Activated CD4-positive, alpha-beta memory T cell treated with anti-CD3 and anti-CD28 coated beads for 36 hours (primary cell): ENCODE measurements at regions not wholly inside any gene's neighbourhood (a gene's known extent, or its start where the extent isn't known, plus 50 kb on each side); places are given as distances from the start of the nearest gene placed in this dataset.
"Not testable (repeated sequence)": the region's sequence is repeated elsewhere in the genome, so short reads cannot be mapped to it uniquely, and the experiment has no call there.

Source experiments
- CTCF ChIA-PET: fragments of 350-600 bp; sonication (Branson Sonifier 250); formaldehyde crosslinking; loops from one replicate; lab custom pipeline; 2021; ENCODE audit warnings: antibody characterized with exemption, inconsistent platforms; lab: Charles Lee
- POLR2A ChIA-PET: fragments of 350-600 bp; sonication (Branson Sonifier 250); formaldehyde crosslinking; loops from one replicate; lab custom pipeline; 2021; ENCODE audit warnings: antibody characterized with exemption; lab: Charles Lee
- DNase-seq: peaks from one replicate; pipeline ENCODE4 v3.0.0-alpha.2; 2020
- H3K27ac Mint-ChIP-seq: one replicate; pipeline ENCODE4 v1.8.0; 2021; ENCODE audit warnings: mixed read lengths
- H3K27me3 Mint-ChIP-seq: one replicate; pipeline ENCODE4 v1.8.0; 2021; ENCODE audit warnings: mixed read lengths
- H3K36me3 Mint-ChIP-seq: one replicate; pipeline ENCODE4 v1.8.0; 2021; ENCODE audit warnings: mixed read lengths
- H3K4me1 Mint-ChIP-seq: one replicate; pipeline ENCODE4 v1.8.0; 2021; ENCODE audit warnings: low read depth, mixed read lengths
- H3K4me3 Mint-ChIP-seq: one replicate; pipeline ENCODE4 v1.8.0; 2021; ENCODE audit warnings: mild to moderate bottlenecking, mixed read lengths
- H3K9me3 Mint-ChIP-seq: one replicate; pipeline ENCODE4 v1.8.0; 2021; ENCODE audit warnings: mixed read lengths
- intact Hi-C: fragments of 100-400 bp; cut with micrococcal nuclease; formaldehyde crosslinking; loops from one replicate; pipeline ENCODE4 v1.15.1; 2023

- no peak for DNase-seq
- CTCF ChIA-PET: no interaction called here
- intact Hi-C loops: no loop called here
- Mint-ChIP-seq H3K27me3 (no peaks in the 10 kb centered on the region), H3K4me3 (no peak overlapping the region), H3K27ac (no peak overlapping the region), H3K36me3 (no peaks in the 10 kb centered on the region), H3K9me3 (peaks cover 16% of the 10 kb centered on the region), H3K4me1 (no peaks in the 10 kb centered on the region)
- POLR2A ChIA-PET: no interaction called here
These were observed 1491.5 kb upstream of the PRMT6 start for GRCh38 chr1:105565006-105565405.

GRCh38 chr1:105585791-105586190 lies 1470.7 kb upstream of the PRMT6 start:
- intact Hi-C loops: no loop called here
- Mint-ChIP-seq H3K36me3 (no peaks in the 10 kb centered on the region), H3K4me3 (no peak overlapping the region), H3K27ac (no peak overlapping the region), H3K4me1 (no peaks in the 10 kb centered on the region), H3K27me3 (no peaks in the 10 kb centered on the region), H3K9me3 (peaks cover 23% of the 10 kb centered on the region)
- CTCF ChIA-PET: no interaction called here
- POLR2A ChIA-PET: no interaction called here
- no peak for DNase-seq

GRCh38 chr1:105591681-105592080 lies 1464.8 kb upstream of the PRMT6 start:
- ChIA-PET CTCF (no interaction called here), POLR2A (no interaction called here)
- no peak overlapping the region for H3K4me3 Mint-ChIP-seq
- peaks cover 15% of the 10 kb centered on the region for H3K9me3 Mint-ChIP-seq
- H3K27ac Mint-ChIP-seq: no peak overlapping the region
- no peaks in the 10 kb centered on the region for H3K27me3 Mint-ChIP-seq
- intact Hi-C loops: no loop called here
- H3K36me3 Mint-ChIP-seq: no peaks in the 10 kb centered on the region
- no peaks in the 10 kb centered on the region for H3K4me1 Mint-ChIP-seq
- DNase-seq: no peak

GRCh38 chr1:105608713-105609112 lies 1447.8 kb upstream of the PRMT6 start:
- no peak for DNase-seq
- CTCF ChIA-PET: no interaction called here
- POLR2A ChIA-PET: no interaction called here
- intact Hi-C loops: no loop called here
- no peaks in the 10 kb centered on the region for H3K27me3 Mint-ChIP-seq
- no peaks in the 10 kb centered on the region for H3K4me1 Mint-ChIP-seq
- no peak overlapping the region for H3K4me3 Mint-ChIP-seq
- H3K36me3 Mint-ChIP-seq: no peaks in the 10 kb centered on the region
- H3K27ac Mint-ChIP-seq: no peak overlapping the region
- H3K9me3 Mint-ChIP-seq: peaks cover 22% of the 10 kb centered on the region

GRCh38 chr1:105626276-105626987 lies 1430.0 kb upstream of the PRMT6 start:
- DNase-seq: no peak
- CTCF ChIA-PET: no interaction called here
- Mint-ChIP-seq H3K36me3 (no peaks in the 10 kb centered on the region), H3K9me3 (peaks cover 18% of the 10 kb centered on the region), H3K4me3 (no peak overlapping the region), H3K27ac (no peak overlapping the region), H3K27me3 (no peaks in the 10 kb centered on the region), H3K4me1 (no peaks in the 10 kb centered on the region)
- POLR2A ChIA-PET: no interaction called here
- intact Hi-C loops: no loop called here

GRCh38 chr1:105631153-105631744 lies 1425.2 kb upstream of the PRMT6 start:
- H3K27ac Mint-ChIP-seq, H3K4me1 Mint-ChIP-seq, intact Hi-C loops, DNase-seq, H3K4me3 Mint-ChIP-seq, POLR2A ChIA-PET, H3K27me3 Mint-ChIP-seq, H3K9me3 Mint-ChIP-seq, H3K36me3 Mint-ChIP-seq, CTCF ChIA-PET: not testable (repeated sequence)

- no peaks in the 10 kb centered on the region for H3K27me3 Mint-ChIP-seq
- H3K9me3 Mint-ChIP-seq: peaks cover 6% of the 10 kb centered on the region
These were observed 1423.9 kb upstream of the PRMT6 start for GRCh38 chr1:105632342-105633196.

GRCh38 chr1:105636052-105636451 lies 1420.4 kb upstream of the PRMT6 start:
- no peaks in the 10 kb centered on the region for H3K27me3 Mint-ChIP-seq
- no peaks in the 10 kb centered on the region for H3K4me1 Mint-ChIP-seq
- no peak for DNase-seq
- H3K4me3 Mint-ChIP-seq: no peak overlapping the region
- H3K27ac Mint-ChIP-seq: no peak overlapping the region
- no peaks in the 10 kb centered on the region for H3K36me3 Mint-ChIP-seq
- ChIA-PET CTCF (no interaction called here), POLR2A (no interaction called here)
- intact Hi-C loops: no loop called here
- H3K9me3 Mint-ChIP-seq: peaks cover 6% of the 10 kb centered on the region

More at GRCh38 chr1:105632342-105633196, 1423.9 kb upstream of the PRMT6 start:
- DNase-seq: no peak
- ChIA-PET POLR2A (no interaction called here), CTCF (no interaction called here)
- Mint-ChIP-seq H3K36me3 (no peaks in the 10 kb centered on the region), H3K4me3 (no peak overlapping the region), H3K4me1 (no peaks in the 10 kb centered on the region), H3K27ac (no peak overlapping the region)
- intact Hi-C loops: no loop called here

- ChIA-PET CTCF (no interaction called here), POLR2A (no interaction called here)
- H3K9me3 Mint-ChIP-seq: peaks cover 15% of the 10 kb centered on the region
- no peaks in the 10 kb centered on the region for H3K27me3 Mint-ChIP-seq
- H3K36me3 Mint-ChIP-seq: no peaks in the 10 kb centered on the region
- H3K4me1 Mint-ChIP-seq: no peaks in the 10 kb centered on the region
- H3K4me3 Mint-ChIP-seq: no peak overlapping the region
- no peak overlapping the region for H3K27ac Mint-ChIP-seq
- DNase-seq: no peak
- intact Hi-C loops: no loop called here
These were observed 1415.1 kb upstream of the PRMT6 start for GRCh38 chr1:105641407-105641806.

- Mint-ChIP-seq H3K36me3 (no peaks in the 10 kb centered on the region), H3K27ac (no peak overlapping the region), H3K4me1 (no peaks in the 10 kb centered on the region), H3K9me3 (peaks cover 17% of the 10 kb centered on the region), H3K27me3 (no peaks in the 10 kb centered on the region), H3K4me3 (no peak overlapping the region)
- CTCF ChIA-PET: no interaction called here
- POLR2A ChIA-PET: no interaction called here
- no peak for DNase-seq
- intact Hi-C loops: no loop called here
These were observed 1404.4 kb upstream of the PRMT6 start for GRCh38 chr1:105652109-105652508.

- ChIA-PET CTCF (no interaction called here), POLR2A (no interaction called here)
- H3K9me3 Mint-ChIP-seq: peaks cover 6% of the 10 kb centered on the region
- H3K27ac Mint-ChIP-seq: no peak overlapping the region
- H3K4me1 Mint-ChIP-seq: no peaks in the 10 kb centered on the region
- no peaks in the 10 kb centered on the region for H3K36me3 Mint-ChIP-seq
- DNase-seq: no peak
- intact Hi-C loops: no loop called here
- H3K4me3 Mint-ChIP-seq: no peak overlapping the region
- no peaks in the 10 kb centered on the region for H3K27me3 Mint-ChIP-seq
These were observed 1401.4 kb upstream of the PRMT6 start for GRCh38 chr1:105655032-105655431.

- Mint-ChIP-seq H3K36me3 (no peaks in the 10 kb centered on the region), H3K4me3 (no peak overlapping the region), H3K27ac (no peak overlapping the region), H3K9me3 (peaks cover 13% of the 10 kb centered on the region), H3K4me1 (no peaks in the 10 kb centered on the region), H3K27me3 (no peaks in the 10 kb centered on the region)
- POLR2A ChIA-PET: no interaction called here
- intact Hi-C loops: no loop called here
- CTCF ChIA-PET: no interaction called here
- DNase-seq: no peak
These were observed 1392.0 kb upstream of the PRMT6 start for GRCh38 chr1:105664495-105664894.
